ENCODE measurements at regions not wholly inside any gene's neighbourhood (a gene's known extent, or its start where the extent isn't known, plus 50 kb on each side); places are given as distances from the start of the nearest gene placed in this dataset.

DNA sequence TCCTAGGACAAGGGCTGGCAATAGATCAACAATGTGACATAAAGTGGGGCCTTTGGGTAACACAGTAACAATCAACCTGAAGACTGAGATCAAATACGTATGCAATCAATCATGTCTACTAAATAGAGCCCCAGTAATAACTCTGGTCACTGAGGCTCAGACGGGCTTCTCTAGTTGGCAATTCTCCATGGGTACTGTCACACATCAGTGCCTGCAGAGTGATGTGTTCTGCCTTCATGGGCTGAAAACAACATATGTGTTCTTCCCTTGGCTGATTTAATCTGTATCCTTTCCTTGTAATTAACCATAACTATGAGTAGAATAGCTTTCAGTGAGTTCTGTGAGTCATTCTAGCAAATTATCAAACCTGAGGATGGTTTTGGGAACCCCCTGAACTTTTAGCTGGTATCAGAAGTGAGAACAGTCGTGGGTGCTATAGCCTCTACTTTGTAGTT, 113.6 kb downstream of the TMCO5A start:
- Histone ChIP-seq H3K27me3 (ENCODE audit: control insufficient read depth in 2 of 2, insufficient read depth in 2 of 2, low read length in 2 of 2) (no peaks in the 10 kb centered on the region), H2AFZ (ENCODE audit: low read depth, low read length) (no peak overlapping the region), H3K4me1 (ENCODE audit: control insufficient read depth, extremely low read depth, insufficient read depth, low read length) (peaks cover 25% of the 10 kb centered on the region), H3K27ac (ENCODE audit: insufficient read depth, low read depth, low read length) (no peak overlapping the region), H3K4me2 (ENCODE audit: insufficient read depth, low read length) (no peak overlapping the region), H3K9me3 (replicated peaks; ENCODE audit: control insufficient read depth, insufficient read depth, low read length) (no peaks in the 10 kb centered on the region), H3K4me3 (replicated peaks in 1 of 3; ENCODE audit: insufficient read depth in 1 of 3, low read depth in 1 of 3, low read length in 3 of 3) (no peak overlapping the region), H3K79me2 (ENCODE audit: control insufficient read depth, insufficient read depth, low read length) (no peaks in the 10 kb centered on the region), H3K9ac (replicated peaks; ENCODE audit: extremely low read depth, insufficient read depth, low read length) (no peak overlapping the region), H4K20me1 (replicated peaks; ENCODE audit: control insufficient read depth, extremely low read depth, insufficient read depth, low read length) (no peaks in the 10 kb centered on the region), H3K36me3 (ENCODE audit: control insufficient read depth in 2 of 2, extremely low read depth in 1 of 2, insufficient read depth in 2 of 2, low read length in 2 of 2) (no peaks in the 10 kb centered on the region), H3K9me1 (replicated peaks; ENCODE audit: control insufficient read depth, extremely low read depth, insufficient read depth, low read length) (no peaks in the 10 kb centered on the region)
- dilution Hi-C loops (cut with MboI; ENCODE audit: extremely low pct_ligation_motif_present, low sequenced_read_pairs) (no loop called here), intact Hi-C loops (cut with micrococcal nuclease) (no loop called here)
- CTCF ChIA-PET: no interaction called here
- FAIRE-seq (no peak), DNase-seq (ENCODE audit: low read depth, low spot score) (no peak)
- TF ChIP-seq JUN (IDR thresholded peaks at IDR 0.05; ENCODE audit: borderline replicate concordance, insufficient read depth, insufficient read length, low read depth): no peak
- TF ChIP-seq, protein P1, sequence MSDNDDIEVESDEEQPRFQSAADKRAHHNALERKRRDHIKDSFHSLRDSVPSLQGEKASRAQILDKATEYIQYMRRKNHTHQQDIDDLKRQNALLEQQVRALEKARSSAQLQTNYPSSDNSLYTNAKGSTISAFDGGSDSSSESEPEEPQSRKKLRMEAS (IDR thresholded peaks at IDR 0.05; ENCODE audit: insufficient read depth, insufficient read length): no peak
- TF ChIP-seq, protein P2, sequence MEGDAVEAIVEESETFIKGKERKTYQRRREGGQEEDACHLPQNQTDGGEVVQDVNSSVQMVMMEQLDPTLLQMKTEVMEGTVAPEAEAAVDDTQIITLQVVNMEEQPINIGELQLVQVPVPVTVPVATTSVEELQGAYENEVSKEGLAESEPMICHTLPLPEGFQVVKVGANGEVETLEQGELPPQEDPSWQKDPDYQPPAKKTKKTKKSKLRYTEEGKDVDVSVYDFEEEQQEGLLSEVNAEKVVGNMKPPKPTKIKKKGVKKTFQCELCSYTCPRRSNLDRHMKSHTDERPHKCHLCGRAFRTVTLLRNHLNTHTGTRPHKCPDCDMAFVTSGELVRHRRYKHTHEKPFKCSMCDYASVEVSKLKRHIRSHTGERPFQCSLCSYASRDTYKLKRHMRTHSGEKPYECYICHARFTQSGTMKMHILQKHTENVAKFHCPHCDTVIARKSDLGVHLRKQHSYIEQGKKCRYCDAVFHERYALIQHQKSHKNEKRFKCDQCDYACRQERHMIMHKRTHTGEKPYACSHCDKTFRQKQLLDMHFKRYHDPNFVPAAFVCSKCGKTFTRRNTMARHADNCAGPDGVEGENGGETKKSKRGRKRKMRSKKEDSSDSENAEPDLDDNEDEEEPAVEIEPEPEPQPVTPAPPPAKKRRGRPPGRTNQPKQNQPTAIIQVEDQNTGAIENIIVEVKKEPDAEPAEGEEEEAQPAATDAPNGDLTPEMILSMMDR (IDR thresholded peaks at IDR 0.05; ENCODE audit: extremely low read depth in 1 of 2, insufficient read depth in 1 of 2, low read depth in 1 of 2, low read length in 2 of 2): no peak
- TF ChIP-seq POLR2A (IDR thresholded peaks at IDR 0.05; ENCODE audit: low read depth, low read length): no peak
- TF ChIP-seq POLR2AphosphoS5 (IDR thresholded peaks at IDR 0.05; ENCODE audit: insufficient read depth, low read depth, low read length): no peak
- no peak for TF ChIP-seq GATA2 (IDR thresholded peaks at IDR 0.05; ENCODE audit: insufficient read depth, insufficient read length, low read depth, low read length)
- no peak for TF ChIP-seq EZH2 (IDR thresholded peaks at IDR 0.05; ENCODE audit: borderline replicate concordance, low read depth, low read length, severe bottlenecking)
- no peak for TF ChIP-seq MYC (IDR thresholded peaks at IDR 0.05; ENCODE audit: low read depth, low read length)
- no peak for TF ChIP-seq FOS (IDR thresholded peaks at IDR 0.05; ENCODE audit: borderline replicate concordance, insufficient read depth, low read length)
- no TSS peak for BruUV-seq (replicated peaks)
- POLR2A ChIA-PET: no interaction called here

Data from endothelial cell of umbilical vein (primary cell).